HG03354 (cell line): ENCODE measurements at regions not wholly inside any gene's neighbourhood (a gene's known extent, or its start where the extent isn't known, plus 50 kb on each side); places are given as distances from the start of the nearest gene placed in this dataset.
"Not testable (repeated sequence)": the region's sequence is repeated elsewhere in the genome, so short reads cannot be mapped to it uniquely, and the experiment has no call there.

ENCODE experiments used
- ATAC-seq: cut with Tn5 transposase; IDR thresholded peaks from one replicate; pipeline ENCODE4 v1.9.1; 2021; ENCODE audit warnings: mild to moderate bottlenecking; ENCODE audit not compliant: unreplicated experiment, poor library complexity, severe bottlenecking

- ATAC-seq = no peak
These were observed 132.1 kb downstream of the CEBPB start for GRCh38 chr20:50322703-50323131.

- no peak for ATAC-seq
These were observed 132.6 kb downstream of the CEBPB start for GRCh38 chr20:50323209-50323608.

DNA sequence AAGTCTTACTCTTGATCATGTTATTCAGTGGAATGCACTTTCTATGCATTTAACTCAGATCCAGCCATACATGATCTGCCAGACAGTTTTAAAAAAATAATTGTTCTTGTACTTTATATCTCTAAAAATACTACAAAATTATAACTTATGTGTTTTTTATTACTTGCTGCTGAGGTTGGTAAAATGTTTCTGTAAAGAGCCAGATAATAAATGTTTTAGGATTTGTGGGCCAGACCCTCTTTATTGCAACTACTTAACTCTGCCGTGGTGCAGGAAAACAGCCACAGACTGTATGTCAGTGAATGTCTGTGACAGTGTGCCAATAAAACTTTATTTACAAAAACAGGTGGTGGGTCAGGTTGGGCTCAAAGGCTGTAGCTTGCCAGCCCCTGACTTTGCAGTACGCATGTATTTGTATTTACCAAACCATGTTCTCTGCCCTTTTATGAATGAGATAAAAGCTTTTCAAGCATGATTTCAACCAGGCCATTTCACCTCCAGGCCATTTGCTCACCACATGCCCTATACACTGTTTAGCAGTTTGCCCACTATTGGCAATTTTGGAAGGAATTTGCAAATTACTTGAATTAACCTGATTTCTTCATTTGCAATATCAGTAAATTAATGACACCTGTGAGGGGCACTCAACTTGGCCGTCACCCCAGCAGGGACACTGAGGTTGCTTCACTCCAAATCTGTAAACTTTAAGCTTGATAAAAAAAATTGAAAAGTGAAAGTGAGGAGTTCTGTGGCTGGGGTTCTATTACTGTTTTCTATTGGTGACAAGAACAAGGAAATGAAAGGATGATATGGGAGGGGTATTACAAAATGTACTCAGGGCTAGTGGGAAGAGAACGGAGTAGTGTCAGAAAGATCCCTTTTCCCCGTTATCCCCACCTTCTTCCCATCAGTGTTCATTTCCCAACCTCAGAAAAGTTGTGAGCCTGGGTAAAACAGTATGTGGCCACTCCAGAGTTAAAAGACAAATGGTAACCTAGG is 133.4 kb downstream of the CEBPB start:
- ATAC-seq = no peak

- ATAC-seq = no peak
These were observed 134.6 kb downstream of the CEBPB start for GRCh38 chr20:50325215-50325614.

DNA sequence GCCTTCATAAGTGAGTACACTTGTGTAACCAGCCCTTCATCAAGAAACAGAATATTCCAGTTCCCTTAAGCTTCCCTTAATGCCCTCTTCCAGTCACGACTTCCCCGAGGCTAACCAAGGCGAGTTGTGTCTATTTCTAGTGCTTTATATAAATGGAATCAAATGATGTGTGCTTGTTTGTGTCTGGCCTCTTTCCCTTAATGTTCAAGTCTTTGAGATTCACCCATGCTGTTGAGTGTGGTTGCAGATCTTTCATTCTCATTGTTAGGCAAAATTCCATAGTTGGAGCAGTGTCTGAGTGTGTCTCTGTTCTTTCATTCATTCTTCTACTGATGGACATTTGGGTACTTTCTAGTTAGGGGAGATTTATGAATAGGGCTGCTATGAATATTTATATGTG is 135.0 kb downstream of the CEBPB start:
- no peak for ATAC-seq

- ATAC-seq = no peak
These were observed 137.0 kb downstream of the CEBPB start for GRCh38 chr20:50327666-50328065.

GRCh38 chr20:50328222-50328979 is 137.8 kb downstream of the CEBPB start:
- ATAC-seq = no peak

DNA sequence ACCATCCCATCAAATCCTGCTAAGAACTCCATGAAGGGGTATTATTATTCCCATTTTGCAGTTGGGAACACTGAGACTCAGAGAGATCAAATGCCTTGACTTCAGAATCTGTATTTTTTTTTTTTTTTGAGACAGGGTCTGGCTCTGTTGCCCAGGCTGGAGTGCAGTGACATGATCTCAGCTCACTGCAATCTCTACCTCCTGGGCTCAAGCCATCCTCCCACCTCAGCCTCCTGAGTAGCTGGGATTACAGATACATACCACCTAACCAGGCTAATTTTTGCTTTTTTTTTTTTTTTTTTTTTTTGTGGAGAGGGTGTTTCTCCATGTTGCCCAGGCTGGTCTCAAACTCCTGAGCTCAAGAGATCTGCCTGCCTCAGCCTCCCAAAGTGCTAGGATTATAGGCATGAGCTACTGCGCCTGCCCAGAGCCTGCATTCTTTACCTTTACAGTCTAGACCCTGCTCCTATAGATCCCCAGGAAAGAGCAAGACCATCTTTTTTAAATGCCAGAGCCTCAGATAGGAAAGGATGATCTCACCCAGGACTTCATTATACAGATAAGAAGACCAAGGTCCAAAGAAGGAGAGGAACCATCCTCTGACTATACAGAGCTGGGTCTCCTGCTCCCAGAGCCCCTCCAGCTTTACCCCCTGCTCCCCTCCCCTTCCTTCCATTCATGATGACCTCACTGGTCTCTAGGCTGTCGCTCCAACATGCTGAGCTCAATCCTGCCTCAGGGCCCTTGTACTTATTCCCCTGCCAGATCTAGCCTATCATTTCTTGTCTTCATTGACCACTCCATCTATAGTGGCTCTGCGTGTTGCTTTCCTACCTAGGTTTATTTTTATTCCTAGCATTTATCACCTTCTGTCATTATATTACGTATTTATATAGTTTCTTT is 138.6 kb downstream of the CEBPB start:
- ATAC-seq = no peak

DNA sequence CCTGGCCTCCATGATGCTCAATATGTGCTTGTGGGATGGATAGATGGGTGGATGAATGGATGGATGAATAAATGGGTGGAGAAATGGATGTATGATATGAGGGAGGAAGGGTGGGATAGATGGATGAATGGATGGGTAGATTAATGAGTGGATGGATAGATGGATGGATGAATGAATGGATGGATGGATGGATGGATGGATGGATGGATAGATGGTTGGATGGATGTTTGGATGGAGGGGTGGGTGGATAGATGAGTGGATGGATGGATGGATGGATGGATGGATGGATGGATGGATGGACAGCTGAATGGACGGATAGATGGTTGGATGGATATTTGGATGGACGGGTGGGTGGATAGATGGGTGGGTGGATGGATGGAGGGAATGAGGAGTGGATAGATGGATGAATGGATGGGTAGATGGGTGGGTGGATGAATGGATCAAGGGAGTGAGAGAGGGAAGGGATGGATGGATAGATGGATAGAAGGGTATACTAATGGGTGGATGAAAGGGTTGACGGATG is 139.4 kb downstream of the CEBPB start:
- no peak for ATAC-seq

DNA sequence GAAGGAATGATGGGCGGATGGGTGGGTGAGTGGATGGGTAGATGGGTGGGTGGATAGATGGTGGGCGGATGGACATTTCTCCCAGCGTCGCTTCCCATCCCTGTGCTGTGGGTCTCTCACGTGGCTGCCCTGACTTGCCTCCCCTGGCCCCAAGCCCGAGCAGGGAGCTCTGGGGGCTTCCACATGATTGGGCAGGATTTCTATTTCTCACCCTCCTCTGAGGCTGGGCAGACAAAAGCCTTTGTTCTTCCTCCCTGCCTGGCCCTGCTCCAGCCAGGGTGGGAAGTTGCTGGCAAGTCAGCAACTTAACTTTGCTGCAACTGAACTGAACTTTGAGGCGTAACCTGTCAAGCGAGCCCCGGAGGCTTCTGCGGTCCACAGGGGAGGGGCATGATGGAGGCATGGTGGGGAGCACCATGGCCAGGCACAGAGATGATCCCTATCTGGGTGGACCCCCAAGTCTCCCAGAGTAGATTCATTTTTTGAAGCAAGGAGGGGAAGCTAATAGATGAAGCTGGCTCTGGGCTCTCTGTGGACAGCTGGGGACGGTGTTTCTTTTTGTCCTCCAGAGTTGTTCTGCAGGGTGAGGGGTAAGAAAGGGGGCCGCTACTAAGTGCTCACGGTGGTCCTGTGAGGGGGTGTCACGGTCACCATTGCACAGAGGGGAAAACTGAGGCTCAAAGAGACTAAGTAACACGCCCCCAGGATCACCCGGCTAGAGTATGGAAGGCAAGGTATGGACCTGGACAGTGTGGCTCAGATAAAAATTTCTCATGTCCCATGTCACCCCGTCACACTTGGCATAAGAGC is 140.1 kb downstream of the CEBPB start:
- ATAC-seq = no peak

GRCh38 chr20:50331469-50332363 is 141.1 kb downstream of the CEBPB start:
- ATAC-seq = no peak

DNA sequence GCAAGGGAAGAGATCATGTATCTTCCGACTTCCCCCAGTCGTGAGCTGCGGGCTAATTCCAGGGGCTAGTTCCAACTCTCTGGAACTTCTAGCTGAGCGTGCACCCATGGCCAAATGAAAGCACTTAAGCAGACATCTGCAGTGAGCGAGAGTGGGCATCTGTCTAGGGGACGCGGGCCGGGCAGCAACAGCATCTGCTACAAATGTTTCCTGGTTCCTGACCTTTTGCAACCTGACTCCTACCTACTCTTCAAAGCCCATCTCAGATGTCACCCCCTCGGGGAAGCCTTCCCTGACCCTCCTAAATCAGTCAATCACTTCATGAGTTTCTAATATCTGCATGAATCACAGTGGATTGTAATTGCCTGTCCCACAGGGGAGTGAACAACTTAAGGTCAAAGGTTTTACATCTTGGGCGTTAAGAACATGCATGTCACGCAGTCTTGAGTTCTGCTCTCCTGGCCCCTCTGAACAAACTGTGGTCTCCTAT is 141.9 kb downstream of the CEBPB start:
- ATAC-seq = no peak

- no peak for ATAC-seq
These were observed 142.6 kb downstream of the CEBPB start for GRCh38 chr20:50333131-50333670.

- ATAC-seq = no peak
These were observed 143.2 kb downstream of the CEBPB start for GRCh38 chr20:50333812-50334211.

- not testable (repeated sequence) for ATAC-seq
These were observed 143.9 kb downstream of the CEBPB start for GRCh38 chr20:50334512-50334911.

GRCh38 chr20:50335105-50335504 is 144.5 kb downstream of the CEBPB start:
- no peak for ATAC-seq

GRCh38 chr20:50335866-50336265 is 145.2 kb downstream of the CEBPB start:
- no peak for ATAC-seq
